ENCODE measurements at regions not wholly inside any gene's neighbourhood (a gene's known extent, or its start where the extent isn't known, plus 50 kb on each side); places are given as distances from the start of the nearest gene placed in this dataset.

DNA sequence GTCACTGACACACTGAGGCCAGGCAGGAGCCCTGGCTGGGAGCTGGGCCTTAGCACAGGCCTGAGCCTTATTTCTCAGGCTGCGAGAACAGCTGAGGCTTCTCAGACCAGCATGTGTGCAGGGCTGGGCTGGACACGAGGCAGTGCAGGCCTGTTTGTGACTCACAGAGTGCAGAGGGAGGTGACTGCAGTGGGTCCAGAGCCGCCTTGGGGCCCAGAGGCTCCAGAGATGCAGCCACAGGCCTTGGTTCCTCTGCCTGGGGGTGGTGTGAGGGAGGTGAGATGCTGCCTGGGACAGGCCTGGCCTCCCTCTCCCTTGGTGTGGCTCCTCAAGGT, 61.2 kb upstream of the ETV3 start:
- H3K79me2 ChIP-seq (ENCODE audit: insufficient read depth) = no peaks in the 10 kb centered on the region
- no peaks in the 10 kb centered on the region for H3K4me1 ChIP-seq (ENCODE audit: control insufficient read depth in 1 of 2, insufficient read depth in 2 of 2, low read depth in 1 of 2, low read length in 1 of 2)
- no peak overlapping the region for H3K27ac ChIP-seq (ENCODE audit: low read depth in 2 of 2, low read length in 1 of 2)
- no peaks in the 10 kb centered on the region for H3K9me2 ChIP-seq
- no peak overlapping the region for H3K4me2 ChIP-seq
- H3K36me3 ChIP-seq (replicated peaks in 1 of 2; ENCODE audit: control insufficient read depth in 1 of 2, insufficient read depth in 2 of 2, low read length in 1 of 2) = no peaks in the 10 kb centered on the region
- ChIA-PET CTCF (no interaction called here), POLR2A (no interaction called here)
- peaks cover 68% of the 10 kb centered on the region for H3K27me3 ChIP-seq (ENCODE audit: insufficient read depth)
- H3F3A ChIP-seq (replicated peaks; ENCODE audit: insufficient read depth) = no peaks in the 10 kb centered on the region
- no peak overlapping the region for H2AFZ ChIP-seq (ENCODE audit: low read depth)
- TF ChIP-seq GATA2 (CRISPR knock-in tag; IDR thresholded peaks at IDR 0.05) = no peak
- H3K4me3 ChIP-seq (ENCODE audit: low read depth in 2 of 2, low read length in 1 of 2) = no peak overlapping the region
- no peaks in the 10 kb centered on the region for H4K20me1 ChIP-seq (ENCODE audit: insufficient read depth)
- no peak overlapping the region for H3K9ac ChIP-seq
- H3K9me3 ChIP-seq = no peaks in the 10 kb centered on the region
- no CpG with 5 or more reads among the region's 3 CpGs for WGBS (ENCODE audit: low lambda C conversion rate)
- DNase-seq = no peak

- Histone ChIP-seq H3K9me2 (no peaks in the 10 kb centered on the region), H3K27ac (ENCODE audit: low read depth in 2 of 2, low read length in 1 of 2) (no peak overlapping the region), H3K4me2 (no peak overlapping the region), H3K27me3 (ENCODE audit: insufficient read depth) (peaks cover 68% of the 10 kb centered on the region), H3K79me2 (ENCODE audit: insufficient read depth) (no peaks in the 10 kb centered on the region), H4K20me1 (ENCODE audit: insufficient read depth) (no peaks in the 10 kb centered on the region), H2AFZ (ENCODE audit: low read depth) (no peak overlapping the region), H3K4me3 (ENCODE audit: low read depth in 2 of 2, low read length in 1 of 2) (no peak overlapping the region), H3F3A (replicated peaks; ENCODE audit: insufficient read depth) (peaks cover 3% of the 10 kb centered on the region), H3K4me1 (ENCODE audit: control insufficient read depth in 1 of 2, insufficient read depth in 2 of 2, low read depth in 1 of 2, low read length in 1 of 2) (no peaks in the 10 kb centered on the region), H3K9ac (no peak overlapping the region), H3K36me3 (replicated peaks in 1 of 2; ENCODE audit: control insufficient read depth in 1 of 2, insufficient read depth in 2 of 2, low read length in 1 of 2) (no peaks in the 10 kb centered on the region), H3K9me3 (no peaks in the 10 kb centered on the region)
- no peak for TF ChIP-seq PBX3 (IDR thresholded peaks at IDR 0.05)
- no peak for TF ChIP-seq YY1 (IDR thresholded peaks at IDR 0.05; ENCODE audit: low read depth)
- no peak for TF ChIP-seq FOSL2 (IDR thresholded peaks at IDR 0.05; ENCODE audit: borderline replicate concordance, low read depth)
- no peak for TF ChIP-seq CTCF (IDR thresholded peaks at IDR 0.05)
- no peak for TF ChIP-seq CHD2 (IDR thresholded peaks at IDR 0.05; ENCODE audit: low read length, partially characterized antibody)
- DNase-seq = no peak
- ChIA-PET CTCF (no interaction called here), POLR2A (no interaction called here)
- 30% methylated on average over 6 of the region's 8 CpGs for WGBS (ENCODE audit: low lambda C conversion rate)
These were observed 60.6 kb upstream of the ETV3 start for GRCh38 chr1:157198619-157199420.

- Histone ChIP-seq H3K4me2 (no peak overlapping the region), H3K9me3 (no peaks in the 10 kb centered on the region), H3K79me2 (ENCODE audit: insufficient read depth) (no peaks in the 10 kb centered on the region), H3K27me3 (ENCODE audit: insufficient read depth) (peaks cover 64% of the 10 kb centered on the region), H4K20me1 (ENCODE audit: insufficient read depth) (no peaks in the 10 kb centered on the region), H3K9ac (no peak overlapping the region), H3K4me3 (ENCODE audit: low read depth in 2 of 2, low read length in 1 of 2) (no peak overlapping the region), H3K9me2 (no peaks in the 10 kb centered on the region), H2AFZ (ENCODE audit: low read depth) (no peak overlapping the region), H3K36me3 (replicated peaks in 1 of 2; ENCODE audit: control insufficient read depth in 1 of 2, insufficient read depth in 2 of 2, low read length in 1 of 2) (no peaks in the 10 kb centered on the region), H3K4me1 (ENCODE audit: control insufficient read depth in 1 of 2, insufficient read depth in 2 of 2, low read depth in 1 of 2, low read length in 1 of 2) (no peaks in the 10 kb centered on the region), H3F3A (replicated peaks; ENCODE audit: insufficient read depth) (peaks cover 3% of the 10 kb centered on the region), H3K27ac (ENCODE audit: low read depth in 2 of 2, low read length in 1 of 2) (no peak overlapping the region)
- CTCF ChIA-PET = no interaction called here
- DNase-seq = no peak
- WGBS (ENCODE audit: low lambda C conversion rate) = 44% methylated on average over 7 of the region's 7 CpGs
- POLR2A ChIA-PET = no interaction called here
- TF ChIP-seq, protein P1, sequence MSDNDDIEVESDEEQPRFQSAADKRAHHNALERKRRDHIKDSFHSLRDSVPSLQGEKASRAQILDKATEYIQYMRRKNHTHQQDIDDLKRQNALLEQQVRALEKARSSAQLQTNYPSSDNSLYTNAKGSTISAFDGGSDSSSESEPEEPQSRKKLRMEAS (IDR thresholded peaks at IDR 0.05; ENCODE audit: low read depth) = no peak
- TF ChIP-seq, protein P2, sequence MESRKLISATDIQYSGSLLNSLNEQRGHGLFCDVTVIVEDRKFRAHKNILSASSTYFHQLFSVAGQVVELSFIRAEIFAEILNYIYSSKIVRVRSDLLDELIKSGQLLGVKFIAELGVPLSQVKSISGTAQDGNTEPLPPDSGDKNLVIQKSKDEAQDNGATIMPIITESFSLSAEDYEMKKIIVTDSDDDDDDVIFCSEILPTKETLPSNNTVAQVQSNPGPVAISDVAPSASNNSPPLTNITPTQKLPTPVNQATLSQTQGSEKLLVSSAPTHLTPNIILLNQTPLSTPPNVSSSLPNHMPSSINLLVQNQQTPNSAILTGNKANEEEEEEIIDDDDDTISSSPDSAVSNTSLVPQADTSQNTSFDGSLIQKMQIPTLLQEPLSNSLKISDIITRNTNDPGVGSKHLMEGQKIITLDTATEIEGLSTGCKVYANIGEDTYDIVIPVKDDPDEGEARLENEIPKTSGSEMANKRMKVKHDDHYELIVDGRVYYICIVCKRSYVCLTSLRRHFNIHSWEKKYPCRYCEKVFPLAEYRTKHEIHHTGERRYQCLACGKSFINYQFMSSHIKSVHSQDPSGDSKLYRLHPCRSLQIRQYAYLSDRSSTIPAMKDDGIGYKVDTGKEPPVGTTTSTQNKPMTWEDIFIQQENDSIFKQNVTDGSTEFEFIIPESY (IDR thresholded peaks at IDR 0.05; ENCODE audit: borderline replicate concordance, low read depth) = no peak
- TF ChIP-seq RAD21 (IDR thresholded peaks at IDR 0.05; ENCODE audit: low read length) (no peak), JUND (IDR thresholded peaks at IDR 0.05) (no peak), MEF2A (IDR thresholded peaks at IDR 0.05; ENCODE audit: borderline replicate concordance, low read depth) (no peak), GATA2 (CRISPR knock-in tag; IDR thresholded peaks at IDR 0.05) (no peak), TCF12 (IDR thresholded peaks at IDR 0.05) (no peak), CHD2 (IDR thresholded peaks at IDR 0.05; ENCODE audit: low read length, partially characterized antibody) (no peak), SMC3 (IDR thresholded peaks at IDR 0.05; ENCODE audit: low read depth, low read length) (no peak), SIN3A (IDR thresholded peaks at IDR 0.05; ENCODE audit: borderline replicate concordance, low read depth, low read length) (no peak), RCOR1 (IDR thresholded peaks at IDR 0.05; ENCODE audit: low read length) (no peak), TEAD4 (IDR thresholded peaks at IDR 0.05; ENCODE audit: borderline replicate concordance, insufficient read depth) (no peak)
These were observed 59.8 kb upstream of the ETV3 start for GRCh38 chr1:157197906-157198435.

All from SK-N-SH (cell line).